MM.1S (cell line): ENCODE measurements at regions not wholly inside any gene's neighbourhood (a gene's known extent, or its start where the extent isn't known, plus 50 kb on each side); places are given as distances from the start of the nearest gene placed in this dataset.

Experiments
- DNase-seq: peaks from one replicate; pipeline ENCODE4 v3.0.0-alpha.2; 2015
- H2AFZ ChIP-seq: fragments of 300-600 bp; sonication (generic); 2 replicates; pipeline ENCODE4 v1.6.0; 2016; ENCODE audit warnings: antibody characterized with exemption, low read length
- H3F3A ChIP-seq: fragments of 300-600 bp; sonication (generic); 2 replicates; pipeline ENCODE4 v1.6.1; 2016; ENCODE audit warnings: mild to moderate bottlenecking, antibody characterized with exemption, low read length, moderate library complexity, mixed read lengths; ENCODE audit not compliant: insufficient read depth
- H3K27ac ChIP-seq: fragments of 300-600 bp; sonication (generic); 2 replicates; pipeline ENCODE4 v1.5.1; 2016; ENCODE audit warnings: mild to moderate bottlenecking, low read length
- H3K27me3 ChIP-seq: fragments of 300-600 bp; sonication (generic); replicated peaks from 2 replicates; pipeline ENCODE4 v1.6.0; 2016; ENCODE audit warnings: low read length; ENCODE audit not compliant: insufficient read depth
- H3K36me3 ChIP-seq: fragments of 300-600 bp; sonication (generic); replicated peaks from 2 replicates; pipeline ENCODE4 v1.6.1; 2016; ENCODE audit warnings: mild to moderate bottlenecking, low read length, mixed read lengths; ENCODE audit not compliant: insufficient read depth
- H3K4me1 ChIP-seq: fragments of 300-600 bp; sonication (generic); 2 replicates; pipeline ENCODE4 v1.6.1; 2016; ENCODE audit warnings: low read length, mixed read lengths
- H3K4me2 ChIP-seq: fragments of 300-600 bp; sonication (generic); 2 replicates; pipeline ENCODE4 v1.6.0; 2016; ENCODE audit warnings: low read depth, low read length
- H3K4me3 ChIP-seq: fragments of 300-600 bp; sonication (generic); 2 replicates; pipeline ENCODE4 v1.5.1; 2016; ENCODE audit warnings: low read length, mixed read lengths
- H3K79me2 ChIP-seq: fragments of 300-600 bp; sonication (generic); 2 replicates; pipeline ENCODE4 v1.6.1; 2016; ENCODE audit warnings: mixed run types, low read length, mixed read lengths
- H3K9ac ChIP-seq: fragments of 300-600 bp; sonication (generic); 2 replicates; pipeline ENCODE4 v1.6.1; 2016; ENCODE audit warnings: low read length, mixed read lengths
- H3K9me2 ChIP-seq: fragments of 300-600 bp; sonication (generic); replicated peaks from 2 replicates; pipeline ENCODE4 v1.6.1; 2016; ENCODE audit warnings: mild to moderate bottlenecking, low read length, mixed read lengths; ENCODE audit not compliant: insufficient read depth
- H3K9me3 ChIP-seq: fragments of 300-600 bp; sonication (generic); replicated peaks from 2 replicates; pipeline ENCODE4 v1.6.1; 2016; ENCODE audit warnings: mild to moderate bottlenecking, low read length, mixed read lengths; ENCODE audit not compliant: insufficient read depth
- H4K20me1 ChIP-seq: fragments of 300-600 bp; sonication (generic); 2 replicates; pipeline ENCODE4 v1.6.1; 2016; ENCODE audit warnings: mild to moderate bottlenecking, low read length, moderate library complexity, mixed read lengths; ENCODE audit not compliant: insufficient read depth
- EZH2 ChIP-seq: fragments of 300-600 bp; sonication (generic); optimal IDR thresholded peaks from 2 replicates; pipeline ENCODE3; 2017; ENCODE audit warnings: low read depth, mild to moderate bottlenecking, antibody characterized with exemption, low read length, mixed read lengths
- EZH2phosphoT487 ChIP-seq: fragments of 300-600 bp; sonication (generic); IDR thresholded peaks from 2 replicates; pipeline ENCODE4 v1.6.1; 2018; ENCODE audit warnings: antibody characterized with exemption, low read length
- TF ChIP-seq, protein P1 (sequence below): fragments of 300-600 bp; sonication (generic); IDR thresholded peaks from 2 replicates; pipeline ENCODE4 v1.5.1; 2016; ENCODE audit warnings: antibody characterized with exemption, low read length, mixed read lengths

DNA sequence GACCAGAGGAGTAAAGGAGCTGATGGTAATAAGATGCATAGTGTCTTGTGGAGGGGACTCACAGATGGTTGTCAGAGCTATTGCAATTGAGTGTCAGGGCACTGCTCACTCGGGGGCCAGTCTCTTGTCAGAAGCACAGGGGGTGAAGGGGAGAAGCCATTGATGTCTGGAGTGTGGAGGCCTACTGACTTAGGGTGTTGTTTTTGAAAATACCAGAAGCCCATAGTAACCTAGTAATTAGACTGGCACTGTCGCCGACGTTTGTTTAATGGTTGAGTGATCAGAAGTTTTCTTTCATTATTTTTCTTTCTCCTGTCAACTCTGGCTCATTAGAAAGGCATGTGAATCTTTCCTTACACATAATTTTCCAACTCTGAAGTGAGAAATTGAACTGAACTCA lies 151.6 kb upstream of the TENM4 start:
- H3K36me3 ChIP-seq = no peaks in the 10 kb centered on the region
- H2AFZ ChIP-seq = no peak overlapping the region
- no peaks in the 10 kb centered on the region for H3K9me3 ChIP-seq
- no peak overlapping the region for H3K9ac ChIP-seq
- no peak for DNase-seq
- H3F3A ChIP-seq = no peaks in the 10 kb centered on the region
- no peak overlapping the region for H3K4me2 ChIP-seq
- H4K20me1 ChIP-seq = no peaks in the 10 kb centered on the region
- TF ChIP-seq, protein P1, sequence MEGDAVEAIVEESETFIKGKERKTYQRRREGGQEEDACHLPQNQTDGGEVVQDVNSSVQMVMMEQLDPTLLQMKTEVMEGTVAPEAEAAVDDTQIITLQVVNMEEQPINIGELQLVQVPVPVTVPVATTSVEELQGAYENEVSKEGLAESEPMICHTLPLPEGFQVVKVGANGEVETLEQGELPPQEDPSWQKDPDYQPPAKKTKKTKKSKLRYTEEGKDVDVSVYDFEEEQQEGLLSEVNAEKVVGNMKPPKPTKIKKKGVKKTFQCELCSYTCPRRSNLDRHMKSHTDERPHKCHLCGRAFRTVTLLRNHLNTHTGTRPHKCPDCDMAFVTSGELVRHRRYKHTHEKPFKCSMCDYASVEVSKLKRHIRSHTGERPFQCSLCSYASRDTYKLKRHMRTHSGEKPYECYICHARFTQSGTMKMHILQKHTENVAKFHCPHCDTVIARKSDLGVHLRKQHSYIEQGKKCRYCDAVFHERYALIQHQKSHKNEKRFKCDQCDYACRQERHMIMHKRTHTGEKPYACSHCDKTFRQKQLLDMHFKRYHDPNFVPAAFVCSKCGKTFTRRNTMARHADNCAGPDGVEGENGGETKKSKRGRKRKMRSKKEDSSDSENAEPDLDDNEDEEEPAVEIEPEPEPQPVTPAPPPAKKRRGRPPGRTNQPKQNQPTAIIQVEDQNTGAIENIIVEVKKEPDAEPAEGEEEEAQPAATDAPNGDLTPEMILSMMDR = no peak
- TF ChIP-seq EZH2 (no peak), EZH2phosphoT487 (no peak)
- H3K79me2 ChIP-seq = no peaks in the 10 kb centered on the region
- no peak overlapping the region for H3K27ac ChIP-seq
- no peak overlapping the region for H3K4me3 ChIP-seq
- H3K27me3 ChIP-seq = no peaks in the 10 kb centered on the region
- no peaks in the 10 kb centered on the region for H3K9me2 ChIP-seq
- no peaks in the 10 kb centered on the region for H3K4me1 ChIP-seq

GRCh38 chr11:79582434-79582833 lies 141.6 kb upstream of the TENM4 start:
- Histone ChIP-seq H3K9ac (no peak overlapping the region), H2AFZ (no peak overlapping the region), H3K27me3 (no peaks in the 10 kb centered on the region), H3K4me2 (no peak overlapping the region), H3K4me1 (no peaks in the 10 kb centered on the region), H3K9me2 (no peaks in the 10 kb centered on the region), H3K27ac (no peak overlapping the region), H3K36me3 (no peaks in the 10 kb centered on the region), H3K4me3 (no peak overlapping the region), H3K79me2 (no peaks in the 10 kb centered on the region), H3K9me3 (no peaks in the 10 kb centered on the region), H4K20me1 (no peaks in the 10 kb centered on the region), H3F3A (no peaks in the 10 kb centered on the region)
- no peak for DNase-seq
- TF ChIP-seq EZH2phosphoT487 (no peak), EZH2 (no peak)
- TF ChIP-seq, protein P1 = no peak

GRCh38 chr11:79579063-79579462 lies 138.2 kb upstream of the TENM4 start:
- Histone ChIP-seq H3K36me3 (no peaks in the 10 kb centered on the region), H3K4me1 (no peaks in the 10 kb centered on the region), H3K4me2 (no peak overlapping the region), H3K27ac (no peak overlapping the region), H3K9ac (no peak overlapping the region), H4K20me1 (no peaks in the 10 kb centered on the region), H3K4me3 (no peak overlapping the region), H3K79me2 (no peaks in the 10 kb centered on the region), H3K9me2 (no peaks in the 10 kb centered on the region), H2AFZ (no peak overlapping the region), H3F3A (no peaks in the 10 kb centered on the region), H3K27me3 (no peaks in the 10 kb centered on the region), H3K9me3 (no peaks in the 10 kb centered on the region)
- no peak for DNase-seq
- no peak for TF ChIP-seq EZH2
- TF ChIP-seq EZH2phosphoT487 = no peak
- TF ChIP-seq, protein P1 = no peak
